Sciatic nerve (tissue), 2 donors: ENCODE measurements at regions not wholly inside any gene's neighbourhood (a gene's known extent, or its start where the extent isn't known, plus 50 kb on each side); places are given as distances from the start of the nearest gene placed in this dataset.

Experiments used
- ATAC-seq: fragments of 200-7000 bp; cut with Tn5 transposase; one replicate; pipeline ENCODE4 v1.9.1; 2020; ENCODE audit warnings: mild to moderate bottlenecking, moderate library complexity
- DNase-seq: peaks from one replicate; pipeline ENCODE4 v3.0.0-alpha.2; 2020; ENCODE audit warnings: low spot score
- intact Hi-C: fragments of 100-400 bp; cut with DNase I; formaldehyde crosslinking; loops from one replicate; pipeline ENCODE4 v1.14.2; 2022
- donor health status: DM: no; HTN: no; CAD: no.
- donor health status: DM: no; HTN: no; CAD: no.

DNA sequence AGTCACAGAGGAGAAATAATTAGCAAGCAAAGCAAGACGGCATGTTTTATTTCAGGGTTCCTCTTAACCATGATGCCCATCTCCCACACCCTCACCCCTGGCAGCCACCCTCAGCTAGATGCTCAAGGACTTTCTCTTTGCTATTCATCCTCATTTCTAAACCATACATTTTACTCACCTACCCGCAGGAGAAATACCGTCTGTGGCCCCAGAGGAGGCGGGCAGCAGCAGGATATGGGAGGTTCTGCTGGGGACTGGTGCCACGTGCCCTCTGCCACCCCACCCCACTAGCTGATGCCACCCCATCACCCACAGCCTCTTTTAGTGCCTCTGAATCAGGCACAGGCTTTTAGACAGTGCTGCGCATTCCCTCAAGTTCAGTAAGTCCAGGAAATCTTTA lies 168.7 kb upstream of the ITGB1 start:
- no peak for ATAC-seq
- no peak for DNase-seq
- intact Hi-C loops: no loop called here

DNA sequence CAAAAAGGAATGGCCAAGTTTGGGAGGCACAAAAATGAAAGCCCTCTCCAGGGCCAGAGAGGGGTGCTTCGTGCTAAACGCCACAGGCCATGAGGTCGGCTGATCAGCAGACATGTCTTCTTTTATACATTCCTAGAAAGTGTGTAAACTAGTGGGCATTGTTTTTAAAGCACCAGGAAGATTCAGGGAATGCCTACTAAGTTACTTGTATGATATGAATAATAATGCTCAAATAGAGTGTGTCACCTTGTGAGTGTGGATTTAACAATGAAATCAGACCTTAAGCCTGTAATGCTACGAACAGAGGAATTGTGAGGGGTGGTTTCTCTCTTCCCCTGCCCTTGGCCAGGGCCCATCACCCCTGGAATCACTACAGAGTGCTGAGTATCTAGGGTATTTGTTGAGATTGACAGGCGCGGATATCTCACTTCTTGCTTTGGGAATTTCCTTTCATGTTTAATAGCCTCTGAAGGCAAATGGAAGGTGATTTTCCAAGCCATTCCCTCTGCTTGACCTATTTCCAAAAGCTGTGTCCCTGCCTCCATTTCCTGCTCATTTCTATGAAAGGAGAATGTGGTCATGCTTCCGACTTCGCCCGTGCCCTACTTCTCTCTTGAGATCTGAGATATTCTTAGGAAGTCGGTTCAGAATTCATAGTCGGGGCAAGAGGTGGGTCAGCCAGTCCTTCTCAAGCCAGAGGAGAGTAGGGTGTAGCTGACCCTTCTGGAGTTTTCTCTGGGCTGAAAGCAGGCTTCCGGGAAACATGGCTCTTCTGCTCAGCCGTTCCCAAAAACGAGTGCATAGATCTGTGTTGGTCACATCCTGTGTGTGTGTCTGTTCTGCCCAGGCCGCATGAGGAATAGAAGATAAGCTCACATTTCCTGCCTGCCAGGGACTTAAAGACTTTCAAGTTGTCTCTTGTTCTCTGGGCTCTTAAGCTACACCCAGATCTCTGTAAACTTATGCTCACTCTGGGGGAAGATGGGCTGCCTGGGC lies 167.8 kb upstream of the ITGB1 start:
- intact Hi-C loops: no loop called here
- ATAC-seq: peak; percentile 51
- no peak for DNase-seq

DNA sequence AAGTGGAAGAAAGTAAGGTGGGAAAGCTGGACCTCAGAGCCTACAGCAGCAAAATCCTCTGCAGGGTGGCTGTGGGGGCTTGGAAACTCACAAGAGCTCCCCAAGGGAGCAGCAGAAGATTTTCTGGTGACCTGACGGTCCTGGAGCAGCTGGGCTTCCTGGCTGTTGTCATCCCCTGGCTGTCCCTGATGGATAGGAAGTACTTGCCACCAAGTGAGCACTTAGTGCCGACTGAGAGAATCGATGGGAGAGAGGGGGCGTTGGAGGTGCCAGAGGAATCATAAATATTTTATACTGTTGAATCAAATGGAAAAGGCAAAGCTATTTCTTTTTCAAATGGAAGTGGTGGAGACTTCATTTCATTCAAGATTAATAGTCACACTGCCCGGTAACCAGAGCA lies 167.1 kb upstream of the ITGB1 start:
- DNase-seq (no peak), ATAC-seq (no peak)
- intact Hi-C loops: no loop called here

DNA sequence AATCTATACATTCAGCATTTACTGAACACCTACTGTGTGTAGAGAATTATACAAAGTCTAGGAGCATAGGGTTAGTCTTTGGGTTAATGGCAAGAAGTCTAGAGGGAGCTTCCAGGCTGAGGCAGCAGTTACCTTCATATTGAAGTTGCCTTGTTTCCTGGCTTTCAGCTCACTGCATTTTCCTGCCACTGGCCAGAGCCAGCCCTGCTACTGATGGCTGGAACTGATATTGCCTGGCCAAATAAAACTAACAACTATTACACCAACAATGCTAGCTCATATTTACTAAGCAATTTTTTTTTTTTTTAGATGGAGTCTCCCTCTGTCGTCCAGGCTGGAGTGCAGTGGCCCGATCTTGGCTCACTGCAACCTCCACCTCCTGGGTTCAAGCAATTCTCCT lies 165.7 kb upstream of the ITGB1 start:
- intact Hi-C loops: no loop called here
- ATAC-seq: no peak
- DNase-seq: no peak

DNA sequence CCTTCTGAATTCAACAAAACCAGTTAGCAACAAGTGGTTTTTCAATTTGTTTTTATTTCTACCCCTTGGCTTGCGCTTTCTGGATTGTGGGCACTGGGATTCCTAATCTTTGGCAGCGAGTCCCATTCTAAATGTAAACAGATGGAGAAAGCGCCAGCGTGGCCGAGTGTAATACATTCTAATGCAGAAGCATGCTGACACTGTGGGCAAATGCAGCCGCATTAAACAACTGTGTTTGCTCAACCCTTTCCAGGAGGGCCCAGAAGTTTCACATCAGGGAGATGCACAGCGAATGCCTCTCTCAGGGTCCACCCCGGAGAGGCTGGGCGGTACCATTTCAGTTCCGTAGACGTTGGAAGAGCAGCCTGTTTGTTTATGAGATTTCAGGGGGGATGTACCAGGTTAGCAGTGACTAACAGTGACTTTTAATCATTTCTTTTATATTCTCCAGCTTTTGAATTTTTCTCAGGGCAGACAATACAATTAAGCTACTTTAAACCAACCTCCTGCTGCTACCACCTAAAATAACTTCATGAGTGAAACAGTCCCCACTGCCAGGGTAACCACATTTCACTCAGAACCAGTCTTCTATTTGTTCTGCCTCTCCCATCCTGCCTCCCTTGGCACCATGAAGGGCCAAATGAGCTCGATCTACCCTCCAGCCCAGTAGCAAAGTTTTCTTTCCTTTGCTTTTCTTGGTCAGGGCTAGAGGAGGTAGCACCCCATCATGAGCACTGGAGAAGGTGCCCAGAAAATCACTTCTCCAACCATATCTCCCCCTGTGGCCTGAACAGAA lies 164.2 kb upstream of the ITGB1 start:
- DNase-seq: no peak
- peak; percentile 35 for ATAC-seq
- intact Hi-C loops: no loop called here

DNA sequence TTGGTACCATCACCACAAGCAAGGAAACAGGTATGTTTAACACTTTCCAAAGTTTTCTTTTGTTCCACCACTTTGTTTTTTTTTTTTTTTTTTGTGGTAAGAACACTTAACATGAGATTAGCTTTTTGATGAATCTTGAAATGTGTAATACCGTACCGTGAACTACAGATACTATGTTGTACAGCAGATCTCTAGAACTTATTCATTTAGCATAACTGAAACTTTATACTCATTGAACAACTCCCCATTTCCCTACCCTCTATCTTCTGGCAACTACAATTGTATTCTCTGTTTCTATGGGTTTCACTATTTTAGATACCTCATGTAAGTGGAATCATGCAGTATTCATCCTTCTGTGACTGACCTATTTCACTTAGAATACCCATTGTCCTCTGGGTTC lies 162.7 kb upstream of the ITGB1 start:
- ATAC-seq (no peak), DNase-seq (no peak)
- intact Hi-C loops: no loop called here

DNA sequence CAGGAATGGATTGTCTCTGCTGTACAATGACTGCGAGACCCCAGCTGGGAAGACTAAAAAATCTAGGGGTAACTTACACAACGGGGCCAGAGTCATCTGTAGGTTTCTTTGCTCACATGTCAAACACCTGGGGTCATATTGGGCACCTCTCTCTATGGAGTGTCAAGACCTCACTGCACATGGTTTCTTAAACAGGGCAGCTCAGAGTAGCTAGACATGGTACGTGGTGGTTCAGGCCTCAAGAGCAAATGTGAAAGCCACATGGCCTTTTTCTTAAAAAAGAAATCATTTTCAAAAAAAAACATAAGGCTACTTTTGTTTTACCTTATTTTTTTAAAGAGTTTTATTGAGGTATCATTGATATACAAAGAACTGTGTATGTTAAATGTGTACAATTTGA lies 162.2 kb upstream of the ITGB1 start:
- DNase-seq (no peak), ATAC-seq (no peak)
- intact Hi-C loops: no loop called here

DNA sequence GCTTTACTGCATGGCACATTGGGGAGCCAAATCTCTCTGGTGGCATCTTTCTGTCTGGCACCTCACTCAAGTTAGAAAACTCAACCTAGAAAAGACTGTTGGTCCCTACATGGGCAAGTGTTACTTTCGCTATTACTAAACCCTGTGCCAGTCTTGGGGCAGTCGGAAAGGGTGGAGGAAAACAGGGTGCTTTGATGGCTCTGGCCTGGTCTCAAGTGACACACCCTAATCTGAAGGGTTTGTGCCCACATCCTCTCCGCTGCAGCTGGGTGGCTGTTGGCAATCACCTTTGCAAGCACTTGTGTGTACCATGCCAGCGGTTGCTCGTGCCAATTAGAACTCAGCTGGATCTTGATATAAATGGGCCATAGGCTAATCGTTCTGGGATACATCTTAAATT lies 159.8 kb upstream of the ITGB1 start:
- no peak for ATAC-seq
- intact Hi-C loops: no loop called here

DNA sequence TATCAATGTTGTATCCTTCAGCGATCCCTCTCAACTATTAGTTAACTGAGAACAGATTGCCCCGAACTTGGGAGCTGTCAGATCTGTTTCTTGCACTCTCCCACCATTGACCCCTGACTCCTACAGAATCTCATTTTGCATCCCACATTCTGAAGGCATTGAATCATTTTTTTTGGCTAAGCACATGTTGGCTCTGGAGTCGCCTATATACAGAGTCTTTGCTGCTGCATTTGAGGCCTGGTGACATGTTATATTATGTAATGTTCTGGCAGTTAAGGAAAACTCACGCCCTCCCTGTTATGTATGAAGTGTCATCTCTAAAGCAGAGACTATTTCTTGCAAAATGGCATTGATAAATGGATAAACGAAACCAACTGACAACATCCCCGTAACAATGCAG lies 159.2 kb upstream of the ITGB1 start:
- ATAC-seq: no peak
- DNase-seq: no peak
- intact Hi-C loops: no loop called here

More for the DNA sequence above, 159.8 kb upstream of the ITGB1 start:
- no peak for DNase-seq

DNA sequence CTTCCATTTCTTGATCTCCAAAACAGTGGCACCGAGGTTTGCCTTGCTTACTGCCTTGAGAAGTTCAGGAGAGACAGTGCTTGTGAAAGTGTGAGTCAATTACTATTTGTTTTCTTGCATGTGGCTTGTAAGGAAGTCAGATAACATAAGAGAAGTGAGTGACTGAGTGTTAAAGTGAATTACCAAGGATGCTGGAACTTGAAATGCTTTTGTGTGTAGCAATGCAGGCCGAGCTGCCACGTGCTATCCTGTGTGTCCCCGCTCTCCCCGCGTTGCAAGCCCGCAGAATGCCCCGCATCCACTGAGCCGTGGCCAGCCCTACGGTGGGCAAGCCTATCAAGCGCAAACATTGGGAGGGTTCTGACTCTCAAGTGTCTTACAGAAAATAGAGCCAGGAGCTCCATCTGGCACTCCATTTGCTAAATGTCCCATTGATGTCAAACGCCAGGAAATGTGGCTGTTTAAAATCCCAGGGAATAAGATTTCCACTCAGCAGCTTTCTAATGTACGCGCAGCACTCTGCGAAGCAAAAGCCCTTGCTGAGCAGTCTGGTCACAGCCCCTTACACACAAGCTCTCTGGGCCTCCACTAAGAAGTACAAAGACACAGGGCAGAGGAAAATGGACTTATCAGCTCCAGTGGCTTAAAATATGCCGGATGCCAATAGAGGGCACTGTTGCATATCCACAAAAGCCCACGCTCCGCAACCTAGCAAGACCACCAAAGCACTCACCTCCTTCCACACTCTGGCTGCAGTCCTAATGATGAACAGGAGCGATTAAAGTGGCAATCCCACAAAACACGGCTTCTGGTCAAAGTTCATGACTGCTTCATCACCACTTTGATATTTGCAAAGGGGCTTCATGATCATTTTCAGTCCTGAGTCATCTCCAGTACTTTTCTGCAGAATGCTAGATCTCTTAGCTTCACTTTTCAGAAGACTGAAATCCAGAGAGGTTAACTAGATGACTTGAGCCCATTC lies 158.0 kb upstream of the ITGB1 start:
- DNase-seq (no peak), ATAC-seq (peak; percentile 55)
- intact Hi-C loops: no loop called here

DNA sequence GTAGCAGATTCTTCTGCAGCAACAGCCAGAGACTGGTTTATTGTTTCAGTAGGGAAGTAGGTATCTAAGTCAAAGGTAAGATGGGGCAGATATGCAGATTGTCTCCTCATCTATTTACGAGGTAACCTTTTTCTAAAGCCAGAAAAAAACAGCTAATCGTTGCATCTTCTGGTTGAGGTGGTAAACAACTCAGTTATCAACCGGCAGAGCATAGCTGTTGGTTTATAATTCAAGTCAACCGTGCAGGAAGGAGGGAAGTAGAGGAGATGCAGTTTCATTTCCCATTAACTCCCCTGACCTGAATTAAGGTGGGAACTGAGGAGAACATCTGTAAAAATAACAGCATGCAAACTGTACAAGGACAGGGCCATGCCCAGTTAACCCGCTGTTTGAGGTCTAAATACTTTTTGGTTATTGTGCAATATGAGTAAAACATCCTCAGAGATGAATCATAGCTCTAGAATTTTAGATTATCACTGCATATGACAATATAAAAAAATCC lies 156.5 kb upstream of the ITGB1 start:
- intact Hi-C loops: no loop called here
- DNase-seq: no peak
- no peak for ATAC-seq

DNA sequence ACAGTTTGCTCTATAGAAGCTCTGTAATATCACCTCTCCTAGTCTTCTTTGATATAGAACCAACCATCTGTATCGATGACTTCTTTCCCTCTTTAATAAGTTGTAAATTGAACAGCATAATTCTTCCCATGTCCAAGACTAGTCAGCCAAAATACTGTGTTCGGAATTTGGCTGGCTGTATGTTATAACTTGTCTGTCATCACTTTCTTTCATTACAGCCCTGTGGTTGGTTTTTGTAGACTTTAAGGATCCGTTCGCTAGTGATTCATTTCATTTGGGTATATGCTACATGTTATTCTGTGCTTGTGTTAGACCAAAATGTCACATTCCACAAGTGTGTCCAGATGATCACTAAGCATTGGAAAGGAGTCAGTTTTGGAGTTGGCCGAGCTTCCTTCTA lies 155.4 kb upstream of the ITGB1 start:
- intact Hi-C loops: no loop called here
- DNase-seq (no peak), ATAC-seq (no peak)

DNA sequence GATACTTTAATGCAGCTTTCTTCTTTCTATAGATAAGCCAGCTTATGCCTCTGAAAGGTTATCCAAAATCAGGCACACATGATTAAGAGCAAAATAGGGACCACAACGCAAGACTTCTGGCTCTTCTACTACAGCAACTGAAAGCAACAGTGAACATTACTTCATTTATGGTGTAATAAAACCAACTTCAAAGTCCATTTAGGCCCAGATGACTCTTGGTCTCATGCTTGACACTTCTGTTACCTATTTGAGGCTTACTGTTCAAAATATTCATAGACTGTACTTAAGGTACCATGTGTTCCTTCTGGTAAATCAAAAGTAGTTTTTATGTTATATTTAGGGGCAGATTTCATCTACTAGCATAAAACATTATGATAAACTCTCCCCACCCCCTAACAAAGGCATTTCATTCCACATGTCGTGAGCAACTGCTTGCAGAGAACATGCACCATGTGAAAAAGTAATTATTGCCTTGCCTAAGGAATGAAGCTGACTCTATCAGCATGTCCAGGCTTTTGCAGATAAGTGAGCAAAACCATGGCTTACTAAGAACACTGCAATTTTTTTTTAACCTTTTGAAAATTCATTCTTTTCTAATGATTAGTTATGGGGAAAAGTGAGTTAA lies 154.9 kb upstream of the ITGB1 start:
- ATAC-seq (no peak), DNase-seq (no peak)
- intact Hi-C loops: no loop called here

DNA sequence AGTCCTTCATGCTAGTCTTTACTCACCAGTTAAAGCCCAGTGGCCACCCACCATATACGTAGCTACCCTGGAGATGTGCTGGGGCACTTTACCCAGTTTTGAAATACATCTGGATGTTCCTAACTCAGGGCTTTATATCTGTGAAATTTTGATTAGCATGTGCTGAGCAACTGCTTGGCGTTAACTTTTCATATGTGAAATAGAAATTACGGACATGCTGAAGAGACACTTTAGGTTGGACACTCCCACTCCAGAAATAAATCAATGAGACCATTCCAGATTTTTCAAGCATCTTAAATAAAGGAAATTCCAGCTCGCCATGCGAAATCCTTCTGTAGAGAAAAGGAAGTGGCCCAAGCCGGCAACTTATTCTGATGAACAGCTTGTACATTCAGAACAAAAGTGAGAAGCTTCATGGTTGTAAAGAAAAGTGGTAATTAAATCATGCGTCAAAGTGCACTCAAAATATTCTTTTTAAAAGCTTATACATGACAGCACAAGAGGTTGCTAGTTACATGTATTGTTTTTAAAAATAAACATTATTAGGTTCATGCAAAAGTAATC lies 153.5 kb upstream of the ITGB1 start:
- intact Hi-C loops: no loop called here
- ATAC-seq (no peak), DNase-seq (no peak)

DNA sequence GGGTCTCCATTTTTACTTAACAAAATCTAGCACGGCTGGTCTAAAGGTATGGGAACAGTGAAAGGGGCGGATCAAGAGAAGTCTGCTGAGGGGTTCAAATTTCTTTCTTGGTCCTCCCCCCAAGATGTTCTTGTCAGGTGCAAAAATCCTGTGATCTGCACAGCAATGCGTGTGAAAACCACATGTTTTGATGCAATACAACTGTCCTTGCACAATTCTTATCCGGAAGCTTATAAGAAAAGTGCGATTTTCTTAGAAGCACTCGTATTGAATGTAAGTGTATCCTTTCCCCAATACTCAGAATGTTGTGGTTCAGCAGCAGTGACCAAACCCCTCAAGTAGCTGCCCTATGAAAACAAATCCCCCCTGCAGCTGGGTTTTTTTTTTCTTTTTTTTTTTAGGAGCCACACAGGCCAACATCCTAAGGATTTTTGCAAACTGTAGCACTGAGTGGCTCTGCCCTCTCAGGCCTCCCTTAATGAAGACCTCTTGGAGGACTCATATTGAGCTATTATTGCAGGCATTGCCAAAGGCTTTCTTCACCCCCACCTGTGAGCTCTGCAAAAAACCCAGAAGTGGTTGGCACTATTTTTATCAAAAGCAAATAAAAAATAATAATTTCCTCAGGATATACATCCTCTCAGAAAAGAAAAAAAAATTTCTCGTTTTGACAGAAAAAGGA lies 151.9 kb upstream of the ITGB1 start:
- ATAC-seq: no peak
- no peak for DNase-seq
- intact Hi-C loops: no loop called here

DNA sequence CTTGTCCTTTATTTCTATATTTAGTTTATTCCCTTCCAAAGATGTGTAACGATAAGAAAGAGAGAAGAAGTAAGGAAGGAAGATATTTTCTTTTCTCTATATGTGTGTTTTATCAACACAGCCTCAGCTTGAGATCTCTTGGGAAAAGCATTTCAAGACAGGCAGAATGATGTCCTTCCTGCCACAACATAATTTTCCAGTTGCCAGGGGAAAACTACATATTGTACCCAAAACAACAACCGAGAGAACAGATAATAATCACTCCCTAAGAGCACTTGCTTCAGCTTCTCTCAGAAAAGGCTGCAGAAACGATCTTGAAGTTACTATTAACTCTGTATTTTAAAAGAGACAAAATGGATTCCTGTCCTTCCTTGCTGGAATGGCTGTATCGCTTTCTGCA lies 151.4 kb upstream of the ITGB1 start:
- DNase-seq (no peak), ATAC-seq (no peak)
- intact Hi-C loops: no loop called here

DNA sequence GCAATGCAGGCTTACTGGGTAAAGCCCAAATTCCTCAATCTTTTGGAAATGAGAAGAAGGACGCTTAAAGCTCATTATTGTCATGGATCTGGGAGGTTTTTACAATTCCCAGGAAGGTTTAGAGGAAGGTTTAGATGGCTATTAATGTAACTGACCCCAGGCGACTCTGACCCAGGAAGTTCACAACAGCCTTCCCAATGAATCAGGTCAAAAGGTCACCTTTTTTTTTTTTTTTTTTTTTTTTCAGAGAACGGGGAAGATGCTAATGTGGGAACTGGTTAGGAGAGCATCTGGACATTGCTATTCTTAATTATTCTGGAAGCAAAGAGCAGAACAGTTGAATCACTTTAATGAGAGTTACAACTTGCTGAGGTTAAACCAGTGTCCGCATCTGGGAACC lies 149.9 kb upstream of the ITGB1 start:
- ATAC-seq: no peak

DNA sequence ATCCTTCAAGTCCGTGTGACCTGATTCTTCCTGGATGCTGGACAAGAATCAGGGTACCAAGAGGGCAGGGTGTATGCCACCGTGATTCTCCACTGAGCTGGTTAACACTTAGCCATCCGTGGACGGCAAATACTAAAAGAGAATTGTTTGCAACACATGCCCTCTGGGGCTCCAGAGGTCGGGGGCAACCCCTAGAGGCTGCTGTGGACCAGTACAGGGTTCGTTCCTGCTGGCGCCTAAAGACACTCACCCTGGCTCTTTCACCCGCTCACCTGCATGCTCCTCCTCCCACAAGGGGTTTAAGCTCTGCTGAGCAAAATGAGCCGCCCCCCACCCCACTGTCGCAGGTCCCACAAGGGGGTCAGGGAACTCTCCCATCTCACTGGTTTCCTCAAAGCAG lies 148.7 kb upstream of the ITGB1 start:
- DNase-seq (no peak), ATAC-seq (no peak)
- intact Hi-C loops: no loop called here

More for the DNA sequence above, 149.9 kb upstream of the ITGB1 start:
- DNase-seq: no peak
- intact Hi-C loops: no loop called here
